Loucy (cell line): ENCODE measurements at regions not wholly inside any gene's neighbourhood (a gene's known extent, or its start where the extent isn't known, plus 50 kb on each side); places are given as distances from the start of the nearest gene placed in this dataset.

Source experiments
- CTCF ChIP-seq: fragments of 200-600 bp; sonication (generic); conservative IDR thresholded peaks from 2 replicates; pipeline ENCODE4 v1.5.1; 2014; ENCODE audit warnings: mild to moderate bottlenecking, antibody characterized with exemption, low read length
- EZH2phosphoT487 ChIP-seq: fragments of 200-600 bp; IDR thresholded peaks from 2 replicates; pipeline ENCODE4 v1.6.1; 2018; ENCODE audit warnings: antibody characterized with exemption, mild to moderate bottlenecking, moderate library complexity, borderline replicate concordance

- no peak for TF ChIP-seq CTCF
- TF ChIP-seq EZH2phosphoT487, result no peak
Observed at GRCh38 chr5:123756318-123756665, 244.3 kb downstream of the CSNK1G3 start.
